Activated CD4-positive, alpha-beta T cell treated with anti-CD3 and anti-CD28 coated beads for 24 hours (primary cell): ENCODE measurements at regions not wholly inside any gene's neighbourhood (a gene's known extent, or its start where the extent isn't known, plus 50 kb on each side); places are given as distances from the start of the nearest gene placed in this dataset.

ENCODE experiments used
- DNase-seq, 2 donors: peaks; one replicate each; pipeline ENCODE4 v3.0.0-alpha.2; 2020; ENCODE audit warnings: low read depth in 2 of 2

DNA sequence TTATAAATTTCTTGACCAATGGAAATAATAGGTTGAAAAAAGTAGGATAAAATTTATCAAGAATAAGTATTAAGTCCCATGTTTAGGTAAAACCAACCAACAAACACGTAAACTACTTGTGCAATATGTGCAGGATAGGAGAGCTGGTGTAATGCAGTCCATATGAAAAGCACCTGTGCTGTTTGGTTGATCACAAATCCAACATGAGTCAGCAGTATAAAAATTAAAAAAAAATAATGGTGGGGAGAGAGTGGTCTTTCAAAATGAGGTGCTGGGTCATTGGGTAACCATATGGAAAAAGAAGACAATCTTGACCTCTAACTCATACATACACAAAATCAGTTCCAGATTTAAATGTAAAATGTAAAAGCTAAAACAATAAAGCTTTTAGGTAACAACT is 181.8 kb downstream of the HS3ST3B1 start:
- DNase-seq: no peak

DNA sequence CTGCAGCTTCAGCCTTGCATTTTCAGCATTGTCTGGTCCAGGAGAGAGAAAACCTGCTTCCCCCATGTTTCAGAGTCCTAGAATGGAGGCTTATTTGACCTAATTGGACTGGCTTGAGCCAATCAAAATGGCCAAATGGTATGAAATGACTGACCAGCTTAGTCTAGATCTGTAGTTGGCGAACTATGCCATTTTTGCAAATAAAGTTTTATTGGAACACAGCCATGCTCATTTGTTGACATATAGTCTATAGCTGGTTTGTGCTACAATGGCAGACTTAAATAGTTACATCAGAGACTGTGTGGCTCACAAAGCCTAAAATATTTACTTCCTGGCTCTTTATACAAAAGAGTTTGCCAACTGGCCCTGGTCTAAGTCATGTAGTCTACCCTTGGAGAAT is 180.8 kb downstream of the HS3ST3B1 start:
- DNase-seq: no peak

DNA sequence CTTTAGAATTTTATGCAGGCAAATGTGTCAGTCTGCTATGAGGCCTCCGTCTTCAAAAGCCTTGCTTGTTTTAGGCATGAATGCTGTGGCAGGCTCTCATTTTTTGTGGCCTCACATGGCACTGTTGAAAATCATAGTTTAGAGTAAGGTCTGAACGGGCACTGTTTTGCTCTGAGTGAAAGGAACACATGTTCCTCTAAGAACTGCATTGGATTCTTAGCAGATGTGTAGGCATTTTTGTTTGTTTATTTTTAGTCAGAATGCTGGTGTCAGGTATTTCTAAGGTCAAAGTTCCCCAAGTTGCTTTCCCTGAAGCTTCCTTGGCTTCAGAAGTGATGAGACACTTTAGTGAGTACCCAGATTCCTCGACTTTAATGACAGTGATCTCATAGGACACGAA is 173.7 kb downstream of the HS3ST3B1 start:
- no peak for DNase-seq

DNA sequence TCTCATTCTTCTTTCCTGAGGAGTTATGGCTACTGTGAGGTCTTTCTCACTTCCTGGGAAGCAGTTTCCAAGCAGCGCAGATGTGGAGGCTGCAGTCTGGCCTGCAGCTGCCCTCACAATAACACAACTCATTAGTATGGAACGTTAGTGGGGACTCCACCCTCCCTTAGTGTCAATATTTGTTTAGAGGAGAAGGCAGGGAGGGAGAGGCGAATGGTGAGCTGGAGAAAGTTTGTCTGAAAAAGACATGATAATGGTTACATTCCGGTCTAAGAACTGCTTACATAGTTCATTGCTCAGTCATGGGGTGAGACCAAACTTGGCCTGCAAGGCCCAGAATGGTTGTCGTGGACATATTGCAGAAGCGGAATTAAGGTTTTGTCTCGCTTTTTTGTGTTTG is 170.2 kb downstream of the HS3ST3B1 start:
- DNase-seq: no peak

DNA sequence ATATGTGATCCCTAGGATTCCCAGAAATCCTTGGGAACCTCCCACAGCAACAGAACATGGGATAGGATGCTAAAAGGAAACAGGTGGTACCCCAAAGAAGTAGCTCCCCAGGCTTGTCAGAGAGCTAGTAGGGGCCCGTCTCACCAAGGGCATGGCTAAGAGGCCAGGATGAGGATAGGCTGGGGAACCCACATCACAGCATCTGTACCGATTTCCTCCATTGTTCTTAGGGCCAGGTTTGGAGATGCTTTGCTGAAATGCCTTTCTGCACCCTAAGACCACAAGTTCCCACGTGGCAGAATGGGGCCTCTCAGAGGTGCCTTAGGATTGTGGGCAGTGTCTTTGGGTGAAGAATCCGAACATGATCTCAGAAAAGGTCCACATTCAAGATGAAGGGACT is 169.5 kb downstream of the HS3ST3B1 start:
- no peak for DNase-seq

DNA sequence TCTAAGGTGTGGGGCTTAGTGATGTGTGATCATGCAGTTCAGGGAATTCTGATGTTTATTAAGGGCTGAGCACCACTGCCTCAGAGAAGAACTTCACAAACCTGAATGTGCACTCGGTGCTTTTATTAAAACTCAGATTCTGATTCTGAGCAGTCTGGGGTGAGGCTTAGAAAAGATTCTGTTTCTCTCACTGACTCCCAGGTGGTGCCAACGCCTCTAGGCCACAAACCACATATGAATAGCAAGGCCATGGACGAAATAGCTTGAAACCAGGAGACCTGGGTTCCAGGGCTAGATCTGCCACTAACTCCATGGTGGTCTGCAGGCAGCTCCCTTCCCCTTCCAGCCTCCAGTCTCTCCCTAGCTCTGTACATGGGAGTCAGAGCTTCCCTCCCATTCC is 169.1 kb downstream of the HS3ST3B1 start:
- DNase-seq: no peak

DNA sequence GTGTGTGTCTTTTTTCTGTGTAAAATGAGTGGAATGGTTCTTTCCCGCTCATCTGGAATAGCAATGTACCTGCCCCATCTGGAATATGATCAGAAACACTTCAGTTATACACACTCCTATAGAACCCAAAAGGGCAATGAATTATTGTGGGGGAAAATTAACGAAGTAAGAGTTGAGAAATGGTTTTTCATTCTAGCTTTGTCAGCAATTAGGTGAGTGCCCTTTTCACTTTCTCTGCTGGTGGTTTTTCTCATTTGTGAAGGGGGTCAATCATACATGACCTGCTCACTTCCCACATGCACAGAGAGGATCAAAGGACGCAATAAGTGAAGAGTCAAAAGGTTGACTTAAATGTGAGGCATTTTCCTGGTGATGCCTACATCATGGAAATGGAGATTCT is 168.0 kb downstream of the HS3ST3B1 start:
- DNase-seq: no peak

DNA sequence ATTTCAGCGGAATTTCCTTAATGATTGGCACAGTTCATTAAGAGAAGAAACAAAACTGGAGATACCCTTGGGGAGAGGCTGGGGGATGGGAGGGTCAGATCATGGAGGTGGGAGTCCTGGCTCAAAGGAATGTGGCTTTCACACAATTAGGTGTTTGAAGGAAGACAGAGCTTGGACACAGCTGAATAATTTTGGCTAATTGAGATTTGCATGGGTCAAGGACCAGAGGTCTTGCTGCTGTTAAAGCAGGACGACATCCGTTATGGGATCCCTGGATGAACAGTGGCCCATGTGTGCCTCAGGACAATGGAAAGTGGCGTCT is 160.3 kb downstream of the HS3ST3B1 start:
- DNase-seq: no peak

DNA sequence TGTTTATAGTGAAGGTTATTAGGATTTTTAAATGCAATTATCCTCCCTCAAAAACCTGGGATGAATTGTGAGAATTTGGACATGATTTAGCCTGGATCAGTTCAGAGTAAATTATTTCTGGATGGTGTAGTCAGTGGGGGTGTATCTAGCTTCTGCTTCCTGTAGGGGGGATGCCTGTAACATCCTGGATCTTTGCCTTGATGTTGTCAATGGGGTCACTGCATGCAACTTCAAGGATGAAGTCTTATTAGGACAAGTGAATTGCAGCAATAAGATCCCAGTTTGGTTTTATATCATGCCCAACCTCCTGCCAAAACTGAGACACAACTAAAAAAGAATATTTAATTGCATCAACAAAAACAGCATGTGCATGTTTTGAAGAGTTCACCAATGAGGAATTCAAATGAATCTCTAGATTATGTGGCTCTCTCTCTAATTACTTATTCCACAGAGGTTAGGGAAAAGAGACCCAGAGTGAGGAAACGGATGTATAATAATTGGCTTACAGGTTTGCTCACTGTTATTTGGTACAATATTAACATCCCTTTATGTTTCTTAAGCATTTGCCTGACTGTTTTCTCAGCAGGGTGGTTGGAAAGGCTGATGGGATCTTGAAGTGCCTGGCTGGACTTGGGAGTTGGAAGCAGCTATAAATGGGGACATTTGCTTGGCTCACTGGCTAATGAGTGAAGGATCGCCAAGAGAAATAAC is 159.8 kb downstream of the HS3ST3B1 start:
- no peak for DNase-seq

DNA sequence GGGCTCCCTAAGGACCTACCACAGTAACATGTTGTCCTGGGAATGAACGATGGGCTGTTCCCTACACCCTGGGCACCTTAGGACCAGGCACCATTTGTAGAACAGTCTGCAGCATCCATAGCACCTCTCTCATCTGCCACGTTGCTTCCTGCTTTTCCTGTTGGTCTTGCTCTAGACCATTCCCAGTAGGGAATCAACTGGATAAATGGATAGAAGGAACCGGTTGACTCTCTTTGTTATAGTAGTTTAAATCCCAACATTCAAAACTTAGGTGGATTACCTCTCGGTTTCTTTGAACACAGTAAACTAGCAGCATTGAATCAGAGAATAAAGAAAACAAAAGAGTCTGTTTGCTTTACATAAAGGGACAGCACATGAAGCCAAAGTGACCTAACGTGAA is 159.1 kb downstream of the HS3ST3B1 start:
- no peak for DNase-seq

DNA sequence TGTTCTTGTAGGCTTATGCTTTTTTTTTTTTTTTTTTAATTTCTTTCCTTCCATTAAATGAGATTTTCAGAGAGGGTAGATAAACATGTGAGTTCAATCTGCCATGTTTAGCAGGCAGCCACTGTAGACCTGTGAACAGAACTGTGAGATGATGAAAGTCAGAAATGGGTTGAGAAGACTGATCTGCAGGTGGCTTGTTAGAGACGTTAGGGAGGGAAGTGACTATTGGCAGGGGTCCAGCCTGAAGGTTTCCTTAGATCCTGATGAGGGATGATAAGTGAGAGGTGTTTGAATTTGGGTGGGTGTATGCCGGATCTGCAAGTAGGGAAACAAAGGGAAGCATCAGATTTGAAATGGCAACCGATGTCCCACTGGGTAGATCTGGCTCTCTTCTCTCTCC is 157.8 kb downstream of the HS3ST3B1 start:
- DNase-seq: no peak

DNA sequence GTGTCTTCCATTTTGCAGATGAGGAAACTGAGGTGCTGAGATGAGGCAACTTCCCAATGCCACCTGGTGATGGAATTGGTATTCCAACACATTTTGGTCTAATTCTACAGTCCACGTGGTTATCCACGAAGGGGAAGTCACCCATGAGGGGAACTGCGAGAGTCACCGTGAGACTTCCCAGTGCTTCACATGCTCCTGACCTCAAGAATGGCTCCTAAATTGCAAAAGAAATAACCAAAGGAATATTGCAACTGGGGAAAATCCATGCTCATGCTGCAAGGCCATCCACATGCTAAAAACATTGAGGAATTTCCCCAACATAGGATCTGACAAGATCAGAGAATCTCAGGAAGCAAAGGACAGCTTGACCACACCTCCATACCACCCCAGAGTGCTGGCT is 153.9 kb downstream of the HS3ST3B1 start:
- no peak for DNase-seq

DNA sequence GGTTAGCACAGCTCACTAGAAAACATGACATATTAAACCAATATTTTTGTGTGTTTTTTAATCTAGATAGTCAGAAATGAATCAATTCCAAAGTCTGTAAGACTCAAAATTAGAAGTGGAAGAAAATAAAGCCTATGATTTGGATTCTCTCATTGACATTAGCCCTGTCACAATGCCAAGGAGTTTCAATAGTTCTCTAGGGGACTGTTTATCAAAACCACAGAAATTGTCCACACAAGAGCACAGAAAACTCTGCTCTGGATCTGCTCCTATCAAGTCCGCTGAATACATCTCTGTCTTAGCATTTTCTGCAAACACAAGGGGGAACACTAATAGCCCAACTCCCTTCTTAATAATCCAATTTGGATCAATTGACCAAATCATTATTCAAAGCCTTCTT is 152.0 kb downstream of the HS3ST3B1 start:
- no peak for DNase-seq

DNA sequence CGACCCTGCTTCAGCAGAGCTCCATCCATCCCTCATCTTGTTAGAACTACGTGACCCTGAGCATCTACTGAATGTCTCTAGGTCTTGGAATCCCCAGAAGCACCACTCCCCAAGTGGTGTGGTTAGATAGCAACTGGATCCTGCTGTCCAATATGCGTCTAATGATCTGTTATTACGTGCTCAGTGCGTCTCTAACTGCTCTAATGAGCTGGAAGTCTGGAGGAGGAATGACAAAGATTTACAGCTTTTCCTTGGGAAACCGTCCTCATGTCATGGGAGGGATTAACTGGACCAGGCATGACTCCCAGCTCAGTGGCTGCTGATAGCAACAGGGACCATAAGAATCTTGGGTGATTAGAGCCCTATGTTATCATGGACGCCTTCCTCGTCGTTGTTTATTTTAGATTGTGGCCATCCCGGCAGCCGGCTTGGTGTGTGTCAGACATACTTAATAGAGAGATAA is 150.9 kb downstream of the HS3ST3B1 start:
- no peak for DNase-seq

DNA sequence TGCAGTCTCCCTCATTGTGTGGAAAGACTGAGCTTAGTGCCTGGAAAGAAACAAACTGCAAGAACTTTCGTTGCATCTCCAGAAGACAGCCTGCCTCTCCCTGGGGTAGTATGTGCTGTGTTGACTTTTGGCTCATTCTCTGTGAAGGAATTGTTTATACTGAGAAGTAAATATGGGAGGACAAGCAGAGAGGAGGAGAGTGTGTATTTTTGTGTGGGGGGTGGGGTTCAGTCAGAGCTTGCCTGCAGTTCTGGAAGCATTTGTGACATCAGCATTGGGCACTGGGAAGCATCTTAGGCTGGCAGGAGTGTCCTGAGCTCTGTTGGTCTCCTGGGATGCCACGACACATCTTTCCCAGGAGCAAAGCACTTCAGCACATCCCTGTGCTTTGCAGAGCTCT is 147.9 kb downstream of the HS3ST3B1 start:
- DNase-seq: no peak

DNA sequence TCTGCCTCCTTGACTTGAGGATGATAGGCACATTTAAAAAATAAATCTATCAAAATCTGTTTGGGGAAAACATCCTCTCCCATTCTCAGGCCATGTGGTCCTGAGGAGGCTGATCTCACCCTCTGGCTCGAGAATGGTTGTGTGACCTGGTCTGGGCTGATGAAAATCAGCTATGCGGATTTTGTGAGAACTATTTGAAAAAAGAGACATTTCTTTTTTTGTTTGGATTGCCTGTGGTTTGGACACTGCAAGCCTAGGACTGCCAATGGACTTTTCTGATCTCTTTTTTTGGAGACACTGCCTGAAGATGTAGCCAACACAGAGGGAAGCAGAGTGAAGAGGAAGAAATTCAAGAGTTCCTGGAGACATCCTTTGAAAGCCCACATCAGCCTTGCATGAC is 145.9 kb downstream of the HS3ST3B1 start:
- no peak for DNase-seq

DNA sequence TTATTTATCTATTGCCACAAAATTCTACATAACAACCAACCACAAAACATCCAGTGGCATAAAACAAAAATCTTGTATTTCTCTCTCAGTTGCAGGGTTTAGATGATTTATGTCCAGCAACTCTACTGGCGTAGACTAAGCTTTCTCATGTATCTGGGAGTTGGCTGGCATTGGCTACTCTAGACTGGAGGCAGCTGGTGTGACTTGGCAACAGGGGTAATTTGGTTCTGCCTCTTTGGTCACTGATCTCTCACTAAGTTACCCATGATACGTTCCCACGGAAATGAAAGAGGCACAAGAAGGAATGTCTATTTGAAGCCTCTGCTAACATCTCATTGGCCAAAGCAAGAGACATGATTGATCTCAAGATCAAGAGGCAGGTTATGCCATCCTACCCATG is 144.0 kb downstream of the HS3ST3B1 start:
- DNase-seq: no peak

DNA sequence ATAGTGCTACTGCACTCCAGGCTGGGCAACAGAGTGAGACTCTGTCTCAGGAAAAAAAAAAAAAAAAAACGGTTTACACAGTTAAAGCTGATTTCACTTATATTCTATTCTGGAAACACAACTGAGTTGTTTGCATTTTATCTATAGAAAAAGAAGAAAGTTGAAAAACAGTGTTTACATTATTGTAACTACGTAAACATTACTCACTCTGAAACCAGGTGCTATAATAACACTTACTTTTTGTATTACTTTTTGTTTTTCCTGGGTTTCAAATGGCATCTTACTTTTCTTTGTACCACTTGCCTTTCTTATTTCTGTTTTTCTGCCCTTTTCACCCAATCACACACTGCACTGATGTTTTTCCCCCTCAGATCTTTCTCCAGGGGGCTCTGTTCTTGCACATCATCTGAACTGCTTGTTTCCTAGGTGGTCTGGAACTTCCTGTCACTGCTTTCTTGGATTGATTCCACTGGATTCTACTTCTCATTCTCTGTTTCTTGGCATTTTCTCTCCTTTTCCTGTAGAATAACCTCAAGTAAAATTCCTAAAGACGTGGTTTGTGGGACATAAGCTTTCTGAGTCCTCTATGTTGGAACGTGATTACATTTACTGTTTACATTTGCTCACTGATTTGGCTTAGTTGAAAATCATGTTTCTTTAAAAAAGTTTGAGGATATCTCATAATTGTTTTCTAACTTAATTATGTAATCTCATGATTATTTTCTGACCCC is 142.1 kb downstream of the HS3ST3B1 start:
- no peak for DNase-seq

DNA sequence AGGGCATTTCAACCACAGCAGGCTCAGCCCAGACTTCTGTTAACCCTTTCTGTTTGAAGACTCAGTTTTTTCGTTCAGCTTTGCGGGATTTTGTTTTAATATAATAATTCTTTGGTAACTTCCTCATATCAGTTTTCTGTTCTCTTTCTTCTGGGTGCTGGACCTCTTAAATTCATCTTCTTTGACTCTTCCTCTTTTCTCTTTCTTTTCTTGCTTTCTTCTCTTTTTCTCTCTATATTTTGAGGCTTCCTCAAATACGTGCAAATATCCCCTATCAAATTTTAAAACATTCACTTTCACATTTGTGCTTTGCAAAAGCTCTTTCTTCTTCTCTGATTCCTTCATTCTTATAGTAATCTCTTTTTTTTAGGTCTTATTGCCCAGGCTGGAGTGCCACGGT is 136.3 kb downstream of the HS3ST3B1 start:
- DNase-seq: no peak

DNA sequence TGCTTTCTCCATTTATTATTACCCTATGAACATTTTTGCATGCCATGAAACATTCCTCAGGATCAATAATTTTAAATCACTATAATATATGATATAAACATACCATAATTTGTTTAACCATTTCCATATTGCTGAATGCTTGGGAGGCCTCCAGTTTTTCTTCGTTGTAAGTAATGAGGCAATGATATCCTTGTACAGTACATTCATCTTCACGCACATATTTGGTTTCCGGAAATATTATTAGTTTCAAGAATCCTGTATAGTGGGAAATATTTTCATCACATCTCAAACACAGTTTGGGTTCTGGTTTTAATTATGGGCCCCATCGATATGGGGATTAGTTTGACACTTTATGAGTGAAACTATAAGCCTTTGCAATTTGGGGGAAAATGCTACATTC is 135.4 kb downstream of the HS3ST3B1 start:
- no peak for DNase-seq

DNA sequence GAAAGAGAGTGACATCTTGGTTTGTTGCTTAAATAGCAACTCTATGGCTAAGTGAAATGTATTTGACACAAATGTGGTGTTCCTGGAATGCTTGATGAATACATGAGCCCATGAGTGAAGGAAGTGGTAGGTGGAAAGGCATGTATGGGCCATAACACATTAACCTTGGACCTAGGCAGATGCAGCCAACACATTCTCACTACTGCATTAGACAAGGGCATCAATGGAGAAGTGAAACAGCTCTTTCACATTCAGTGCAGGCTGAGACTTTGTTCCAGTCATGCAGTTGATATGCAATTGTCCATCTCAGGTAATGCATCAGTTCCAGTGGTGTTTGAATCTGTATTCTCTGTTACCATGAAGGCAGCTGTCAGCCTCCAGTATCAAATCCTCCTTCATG is 133.6 kb downstream of the HS3ST3B1 start:
- no peak for DNase-seq

DNA sequence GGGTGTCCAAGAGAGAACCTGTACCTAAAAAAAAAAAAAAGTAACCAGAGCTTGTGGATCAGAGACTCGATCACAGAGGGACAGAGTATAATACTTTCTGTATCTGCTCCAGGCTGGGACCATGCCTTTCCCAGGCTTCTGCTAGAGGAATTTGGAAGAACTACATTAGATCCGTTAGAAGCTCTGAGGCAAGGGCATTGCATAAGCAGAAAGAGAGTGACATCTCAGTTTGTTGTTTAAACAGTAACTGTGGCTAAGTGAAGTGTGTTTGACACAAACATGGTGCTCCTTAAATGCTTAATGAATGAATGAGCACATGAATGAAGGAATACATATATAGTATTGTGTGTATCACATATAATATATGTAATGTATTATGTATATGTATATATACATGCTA is 131.2 kb downstream of the HS3ST3B1 start:
- DNase-seq: no peak

DNA sequence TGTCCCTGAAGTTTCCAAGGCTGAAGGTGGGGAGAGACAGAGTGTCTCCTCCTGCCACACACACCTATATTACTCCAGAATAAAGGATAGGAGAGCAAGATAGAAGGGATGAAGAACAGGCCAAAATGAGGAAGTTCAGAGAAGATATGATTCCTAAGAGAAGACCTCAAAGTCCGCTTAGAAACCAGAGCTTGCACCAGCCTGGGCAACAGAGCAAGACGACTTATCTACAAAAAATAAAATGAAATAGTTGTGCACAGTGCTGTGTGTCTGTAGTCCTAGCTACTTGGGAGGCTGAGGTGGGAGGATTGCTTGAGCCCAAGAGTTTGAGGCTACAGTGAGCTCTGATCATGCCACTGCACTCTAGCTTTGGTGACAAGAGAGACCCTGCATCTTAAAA is 128.2 kb downstream of the HS3ST3B1 start:
- DNase-seq: no peak

DNA sequence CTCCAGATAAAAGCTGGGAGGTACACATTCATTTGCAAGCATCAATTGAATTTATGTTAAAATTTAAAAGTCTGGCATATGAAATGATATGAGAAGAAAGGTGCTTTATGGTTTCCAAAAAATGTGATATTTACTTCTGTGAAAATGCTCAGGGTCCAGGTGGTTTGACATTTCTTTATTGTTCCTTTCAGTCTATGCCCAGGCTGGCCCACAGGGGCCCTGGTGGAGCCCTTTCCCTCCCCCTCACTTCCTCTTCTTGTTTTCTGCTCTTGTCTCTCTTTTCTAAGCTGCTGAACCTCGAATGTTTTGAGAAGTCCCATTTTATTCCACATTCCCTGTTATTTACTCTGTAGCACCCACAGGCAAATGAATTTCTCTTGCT is 127.8 kb downstream of the HS3ST3B1 start:
- no peak for DNase-seq
